GM12892 (cell line): ENCODE measurements at regions not wholly inside any gene's neighbourhood (a gene's known extent, or its start where the extent isn't known, plus 50 kb on each side); places are given as distances from the start of the nearest gene placed in this dataset.

ENCODE experiments used
- POLR2A ChIP-seq: IDR thresholded peaks from 2 replicates; pipeline ENCODE4 v1.6.1; 2011; ENCODE audit warnings: low read depth, low read length, control low read depth
- POLR2AphosphoS5 ChIP-seq: IDR thresholded peaks from 2 replicates; pipeline ENCODE4 v1.6.1; 2011; ENCODE audit warnings: low read depth, low read length, control low read depth

DNA sequence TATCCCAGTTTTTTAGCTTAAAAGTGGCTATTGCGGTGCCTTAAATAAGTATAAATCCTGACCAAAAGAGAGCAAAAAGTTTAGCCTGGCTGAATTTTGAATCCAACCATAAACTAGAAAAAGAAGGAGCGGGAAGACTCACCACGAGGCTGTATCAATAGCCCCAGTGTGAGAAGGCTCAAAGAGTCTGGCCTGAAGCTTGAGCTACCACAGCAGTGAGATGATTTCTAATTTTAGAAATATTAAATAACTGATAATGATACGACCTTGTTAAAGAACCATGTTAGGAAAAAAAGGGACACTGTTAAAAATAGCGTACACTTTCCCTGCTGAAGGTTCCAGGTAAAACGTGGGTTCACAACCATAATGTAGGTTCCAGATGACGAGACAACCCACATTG is 134.1 kb upstream of the ZNF462 start:
- TF ChIP-seq POLR2AphosphoS5 (no peak), POLR2A (no peak)
